Neural cell (in vitro differentiated cells): ENCODE measurements at regions not wholly inside any gene's neighbourhood (a gene's known extent, or its start where the extent isn't known, plus 50 kb on each side); places are given as distances from the start of the nearest gene placed in this dataset.

Experiments
- H2AFZ ChIP-seq: fragments of 200-600, 300-800 bp; sonication (generic), shearing (Covaris generic); 2 replicates; pipeline ENCODE4 v1.6.0; 2014; ENCODE audit warnings: low read depth, mild to moderate bottlenecking, antibody characterized with exemption, low read length, moderate library complexity
- H3F3A ChIP-seq: fragments of 200-600 bp; shearing (Covaris generic); 2 replicates; pipeline ENCODE4 v1.6.1; 2016; ENCODE audit warnings: mild to moderate bottlenecking, moderate library complexity, mixed read lengths, antibody characterized with exemption, low read length; ENCODE audit not compliant: insufficient read depth, poor library complexity, severe bottlenecking
- H3K27ac ChIP-seq: fragments of 200-600, 300-800 bp; sonication (generic), shearing (Covaris generic); 2 replicates; pipeline ENCODE4 v1.5.1; 2014; ENCODE audit warnings: mild to moderate bottlenecking, low read length, moderate library complexity
- H3K27me3 ChIP-seq: fragments of 300-800, 200-600 bp; sonication (generic), shearing (Covaris generic); 2 replicates; pipeline ENCODE4 v1.6.0; 2014; ENCODE audit warnings: mild to moderate bottlenecking, low read depth, low read length, moderate library complexity; ENCODE audit not compliant: insufficient read depth
- H3K36me3 ChIP-seq: fragments of 300-800, 200-600 bp; sonication (generic), shearing (Covaris generic); 2 replicates; pipeline ENCODE4 v1.5.1; 2014; ENCODE audit warnings: mild to moderate bottlenecking, antibody characterized with exemption, low read length, moderate library complexity; ENCODE audit not compliant: insufficient read depth
- H3K4me2 ChIP-seq: fragments of 300-800, 200-600 bp; sonication (generic), shearing (Covaris generic); 2 replicates; pipeline ENCODE4 v1.6.0; 2014; ENCODE audit warnings: mild to moderate bottlenecking, low read length
- H3K4me3 ChIP-seq: fragments of 300-800, 200-600 bp; sonication (generic), shearing (Covaris generic); 2 replicates; pipeline ENCODE4 v1.5.1; 2014; ENCODE audit warnings: mild to moderate bottlenecking, low read length, moderate library complexity
- H3K79me2 ChIP-seq: fragments of 200-600 bp; shearing (Covaris generic); replicated peaks from 2 replicates; pipeline ENCODE4 v1.6.0; 2014; ENCODE audit warnings: mild to moderate bottlenecking, low read length, moderate library complexity; ENCODE audit not compliant: insufficient read depth
- H3K9ac ChIP-seq: fragments of 300-800, 200-600 bp; sonication (generic), shearing (Covaris generic); 2 replicates; pipeline ENCODE4 v1.6.1; 2016; ENCODE audit warnings: mild to moderate bottlenecking, low read length, mixed read lengths
- H3K9me2 ChIP-seq: fragments of 200-600 bp; shearing (Covaris generic); 2 replicates; pipeline ENCODE4 v1.6.1; 2016; ENCODE audit warnings: mild to moderate bottlenecking, low read length, mixed read lengths; ENCODE audit not compliant: insufficient read depth
- H3K9me3 ChIP-seq: fragments of 200-600, 300-800 bp; sonication (generic), shearing (Covaris generic); 2 replicates; pipeline ENCODE4 v1.6.1; 2016; ENCODE audit warnings: mild to moderate bottlenecking, mixed run types, low read length, moderate library complexity, mixed read lengths
- H4K20me1 ChIP-seq: fragments of 200-600 bp; shearing (Covaris generic); 2 replicates; pipeline ENCODE4 v1.6.1; 2016; ENCODE audit warnings: mild to moderate bottlenecking, mixed run types; ENCODE audit not compliant: insufficient read depth
- EP300 ChIP-seq: fragments of 450-650 bp; conservative IDR thresholded peaks from 2 replicates; pipeline ENCODE4 v1.6.1; 2014; ENCODE audit warnings: antibody characterized with exemption, mild to moderate bottlenecking, moderate library complexity; ENCODE audit not compliant: poor library complexity, severe bottlenecking
- EZH2 ChIP-seq: fragments of 200-600, 300-800 bp; shearing (Covaris generic), sonication (generic); IDR thresholded peaks from 2 replicates; pipeline ENCODE4 v1.6.1; 2014; ENCODE audit warnings: antibody characterized with exemption, low read length, borderline replicate concordance, mild to moderate bottlenecking; ENCODE audit not compliant: insufficient read depth, poor library complexity, severe bottlenecking
- MXI1 ChIP-seq: fragments of 450-650 bp; conservative IDR thresholded peaks from 2 replicates; pipeline ENCODE4 v1.6.1; 2014; ENCODE audit warnings: antibody characterized with exemption, mild to moderate bottlenecking; ENCODE audit not compliant: poor library complexity, severe bottlenecking
- POLR2AphosphoS5 ChIP-seq: IDR thresholded peaks from 2 replicates; pipeline ENCODE4 v1.6.1; 2012
- RAD21 ChIP-seq: fragments of 450-650 bp; conservative IDR thresholded peaks from 2 replicates; pipeline ENCODE4 v1.6.1; 2014; ENCODE audit warnings: antibody characterized with exemption, mild to moderate bottlenecking, moderate library complexity
- SMC3 ChIP-seq: fragments of 450-650 bp; conservative IDR thresholded peaks from 2 replicates; pipeline ENCODE4 v1.6.1; 2014; ENCODE audit warnings: antibody characterized with exemption, mild to moderate bottlenecking, moderate library complexity; ENCODE audit not compliant: poor library complexity
- TAF1 ChIP-seq: IDR thresholded peaks from 2 replicates; pipeline ENCODE4 v1.6.1; 2012; ENCODE audit warnings: low read depth
- TF ChIP-seq, protein P1 (sequence below): fragments of 450-650 bp; IDR thresholded peaks from 2 replicates; pipeline ENCODE4 v1.5.1; 2014; ENCODE audit warnings: antibody characterized with exemption, mild to moderate bottlenecking, moderate library complexity; ENCODE audit not compliant: poor library complexity, severe bottlenecking
- TF ChIP-seq, protein P2 (sequence below): IDR thresholded peaks from 2 replicates; pipeline ENCODE4 v1.6.1; 2012; ENCODE audit warnings: borderline replicate concordance

DNA sequence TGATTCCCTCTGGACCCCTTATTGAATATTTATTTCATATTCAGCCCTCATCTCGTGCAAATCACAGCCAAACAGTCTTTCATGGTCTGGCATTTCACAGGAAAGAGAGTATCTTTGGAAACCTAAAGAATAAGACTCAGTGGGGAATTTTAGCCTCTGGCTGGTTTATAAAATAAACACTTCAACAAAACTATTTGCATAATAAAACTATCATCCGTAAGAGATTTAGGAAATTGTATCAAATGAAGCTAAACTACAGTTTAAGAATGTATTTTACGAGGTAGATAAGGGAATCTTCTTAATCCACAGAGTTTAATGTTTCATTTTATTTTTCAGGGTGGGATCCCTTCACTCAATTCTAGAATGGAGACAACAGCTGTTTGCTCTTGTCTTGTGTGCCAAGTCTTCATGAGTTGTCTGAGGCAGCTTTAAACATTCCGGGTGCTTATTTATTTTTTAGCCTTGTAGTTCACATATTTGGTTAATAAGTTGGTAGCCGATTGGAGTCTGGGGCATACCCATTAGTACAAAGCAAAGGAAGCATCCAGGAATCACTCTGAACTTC is 634.4 kb upstream of the KLF12 start:
- H4K20me1 ChIP-seq, result no peaks in the 10 kb centered on the region
- H3K79me2 ChIP-seq, result no peaks in the 10 kb centered on the region
- no peaks in the 10 kb centered on the region for H3K27me3 ChIP-seq
- H3K9me2 ChIP-seq, result no peaks in the 10 kb centered on the region
- no peak overlapping the region for H3K4me3 ChIP-seq
- TF ChIP-seq POLR2AphosphoS5 (no peak), SMC3 (no peak), EZH2 (no peak), EP300 (no peak), RAD21 (no peak), TAF1 (no peak), MXI1 (no peak)
- TF ChIP-seq, protein P1, sequence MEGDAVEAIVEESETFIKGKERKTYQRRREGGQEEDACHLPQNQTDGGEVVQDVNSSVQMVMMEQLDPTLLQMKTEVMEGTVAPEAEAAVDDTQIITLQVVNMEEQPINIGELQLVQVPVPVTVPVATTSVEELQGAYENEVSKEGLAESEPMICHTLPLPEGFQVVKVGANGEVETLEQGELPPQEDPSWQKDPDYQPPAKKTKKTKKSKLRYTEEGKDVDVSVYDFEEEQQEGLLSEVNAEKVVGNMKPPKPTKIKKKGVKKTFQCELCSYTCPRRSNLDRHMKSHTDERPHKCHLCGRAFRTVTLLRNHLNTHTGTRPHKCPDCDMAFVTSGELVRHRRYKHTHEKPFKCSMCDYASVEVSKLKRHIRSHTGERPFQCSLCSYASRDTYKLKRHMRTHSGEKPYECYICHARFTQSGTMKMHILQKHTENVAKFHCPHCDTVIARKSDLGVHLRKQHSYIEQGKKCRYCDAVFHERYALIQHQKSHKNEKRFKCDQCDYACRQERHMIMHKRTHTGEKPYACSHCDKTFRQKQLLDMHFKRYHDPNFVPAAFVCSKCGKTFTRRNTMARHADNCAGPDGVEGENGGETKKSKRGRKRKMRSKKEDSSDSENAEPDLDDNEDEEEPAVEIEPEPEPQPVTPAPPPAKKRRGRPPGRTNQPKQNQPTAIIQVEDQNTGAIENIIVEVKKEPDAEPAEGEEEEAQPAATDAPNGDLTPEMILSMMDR, result no peak
- TF ChIP-seq, protein P2, sequence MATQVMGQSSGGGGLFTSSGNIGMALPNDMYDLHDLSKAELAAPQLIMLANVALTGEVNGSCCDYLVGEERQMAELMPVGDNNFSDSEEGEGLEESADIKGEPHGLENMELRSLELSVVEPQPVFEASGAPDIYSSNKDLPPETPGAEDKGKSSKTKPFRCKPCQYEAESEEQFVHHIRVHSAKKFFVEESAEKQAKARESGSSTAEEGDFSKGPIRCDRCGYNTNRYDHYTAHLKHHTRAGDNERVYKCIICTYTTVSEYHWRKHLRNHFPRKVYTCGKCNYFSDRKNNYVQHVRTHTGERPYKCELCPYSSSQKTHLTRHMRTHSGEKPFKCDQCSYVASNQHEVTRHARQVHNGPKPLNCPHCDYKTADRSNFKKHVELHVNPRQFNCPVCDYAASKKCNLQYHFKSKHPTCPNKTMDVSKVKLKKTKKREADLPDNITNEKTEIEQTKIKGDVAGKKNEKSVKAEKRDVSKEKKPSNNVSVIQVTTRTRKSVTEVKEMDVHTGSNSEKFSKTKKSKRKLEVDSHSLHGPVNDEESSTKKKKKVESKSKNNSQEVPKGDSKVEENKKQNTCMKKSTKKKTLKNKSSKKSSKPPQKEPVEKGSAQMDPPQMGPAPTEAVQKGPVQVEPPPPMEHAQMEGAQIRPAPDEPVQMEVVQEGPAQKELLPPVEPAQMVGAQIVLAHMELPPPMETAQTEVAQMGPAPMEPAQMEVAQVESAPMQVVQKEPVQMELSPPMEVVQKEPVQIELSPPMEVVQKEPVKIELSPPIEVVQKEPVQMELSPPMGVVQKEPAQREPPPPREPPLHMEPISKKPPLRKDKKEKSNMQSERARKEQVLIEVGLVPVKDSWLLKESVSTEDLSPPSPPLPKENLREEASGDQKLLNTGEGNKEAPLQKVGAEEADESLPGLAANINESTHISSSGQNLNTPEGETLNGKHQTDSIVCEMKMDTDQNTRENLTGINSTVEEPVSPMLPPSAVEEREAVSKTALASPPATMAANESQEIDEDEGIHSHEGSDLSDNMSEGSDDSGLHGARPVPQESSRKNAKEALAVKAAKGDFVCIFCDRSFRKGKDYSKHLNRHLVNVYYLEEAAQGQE, result no peak
- H3K9ac ChIP-seq, result no peak overlapping the region
- no peaks in the 10 kb centered on the region for H3K9me3 ChIP-seq
- no peak overlapping the region for H3K4me2 ChIP-seq
- no peaks in the 10 kb centered on the region for H3K36me3 ChIP-seq
- H3K27ac ChIP-seq, result no peak overlapping the region
- no peaks in the 10 kb centered on the region for H3F3A ChIP-seq
- H2AFZ ChIP-seq, result no peak overlapping the region

DNA sequence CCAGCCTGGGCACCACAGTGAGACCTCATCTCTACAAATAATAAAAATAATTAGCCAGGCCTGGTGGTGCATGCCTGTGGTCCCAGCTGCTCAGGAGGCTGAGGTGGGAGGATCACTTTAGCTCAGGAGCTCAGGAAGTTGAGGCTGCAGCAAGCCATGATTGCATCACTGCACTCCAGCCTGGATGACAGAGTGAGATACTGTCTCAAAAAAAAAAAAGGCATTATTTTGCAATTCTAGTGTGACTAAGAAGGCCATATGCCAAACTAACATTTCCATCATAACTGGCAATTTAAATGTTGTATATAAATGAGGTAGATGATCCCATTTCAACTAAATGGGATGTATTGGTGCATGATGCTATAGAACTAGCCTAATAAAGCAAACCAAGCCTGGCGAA is 632.8 kb upstream of the KLF12 start:
- no peak overlapping the region for H3K4me2 ChIP-seq
- no peak overlapping the region for H2AFZ ChIP-seq
- H3F3A ChIP-seq, result no peaks in the 10 kb centered on the region
- H3K9me2 ChIP-seq, result no peaks in the 10 kb centered on the region
- H3K9ac ChIP-seq, result no peak overlapping the region
- H3K79me2 ChIP-seq, result no peaks in the 10 kb centered on the region
- H4K20me1 ChIP-seq, result no peaks in the 10 kb centered on the region
- no peaks in the 10 kb centered on the region for H3K36me3 ChIP-seq
- TF ChIP-seq, protein P1, result no peak
- TF ChIP-seq RAD21 (no peak), EP300 (no peak), TAF1 (no peak), MXI1 (no peak), SMC3 (no peak), POLR2AphosphoS5 (no peak), EZH2 (no peak)
- TF ChIP-seq, protein P2, result no peak
- no peaks in the 10 kb centered on the region for H3K27me3 ChIP-seq
- no peak overlapping the region for H3K4me3 ChIP-seq
- no peaks in the 10 kb centered on the region for H3K9me3 ChIP-seq
- no peak overlapping the region for H3K27ac ChIP-seq
